ENCODE measurements at regions not wholly inside any gene's neighbourhood (a gene's known extent, or its start where the extent isn't known, plus 50 kb on each side); places are given as distances from the start of the nearest gene placed in this dataset.

GRCh38 chr2:215847718-215848117, 165.6 kb downstream of the MREG start:
- no peak overlapping the region for H3K27ac ChIP-seq (ENCODE audit: low read length)
- no peaks in the 10 kb centered on the region for H3F3A ChIP-seq (ENCODE audit: low read length, unreplicated experiment)
- DNase-seq (no peak), ATAC-seq (no peak)
- peaks cover 30% of the 10 kb centered on the region for H3K4me1 ChIP-seq (ENCODE audit: insufficient read depth, low read length)
- CTCF ChIA-PET = no interaction called here
- H3K9me2 ChIP-seq (replicated peaks; ENCODE audit: low read length) = no peaks in the 10 kb centered on the region
- H3K4me3 ChIP-seq (ENCODE audit: low read length) = no peak overlapping the region
- POLR2A ChIA-PET (ENCODE audit: unreplicated experiment) = no interaction called here
- no peak overlapping the region for H3K4me2 ChIP-seq (ENCODE audit: low read length)
- H3K79me2 ChIP-seq (ENCODE audit: low read length) = no peaks in the 10 kb centered on the region
- BruUV-seq (replicated peaks) = no TSS peak
- H3K9me3 ChIP-seq (ENCODE audit: low read length) = no peaks in the 10 kb centered on the region
- intact Hi-C loops (cut with micrococcal nuclease) = no loop called here
- TF ChIP-seq EZH2phosphoT487 (IDR thresholded peaks at IDR 0.05; ENCODE audit: borderline replicate concordance, low read length) = no peak
- TF ChIP-seq EZH2 (IDR thresholded peaks at IDR 0.05; ENCODE audit: low read length, unreplicated experiment) = no peak
- no peak for TF ChIP-seq CTCF (conservative IDR thresholded peaks at IDR 0.05; ENCODE audit: low read depth, low read length)
- no peak overlapping the region for H2AFZ ChIP-seq (ENCODE audit: low read length)
- no peaks in the 10 kb centered on the region for H4K20me1 ChIP-seq (ENCODE audit: low read length)
- no peak overlapping the region for H3K9ac ChIP-seq (ENCODE audit: low read length)
- no peaks in the 10 kb centered on the region for H3K27me3 ChIP-seq (ENCODE audit: low read length)
- no peaks in the 10 kb centered on the region for H3K36me3 ChIP-seq (ENCODE audit: low read depth, low read length)

GRCh38 chr2:215847056-215847455, 166.3 kb downstream of the MREG start:
- no peaks in the 10 kb centered on the region for H3K27me3 ChIP-seq (ENCODE audit: low read length)
- no TSS peak for BruUV-seq (replicated peaks)
- H3K4me2 ChIP-seq (ENCODE audit: low read length) = no peak overlapping the region
- H3K79me2 ChIP-seq (ENCODE audit: low read length) = no peaks in the 10 kb centered on the region
- H3K9me3 ChIP-seq (ENCODE audit: low read length) = no peaks in the 10 kb centered on the region
- ChIA-PET POLR2A (ENCODE audit: unreplicated experiment) (no interaction called here), CTCF (no interaction called here)
- H3K27ac ChIP-seq (ENCODE audit: low read length) = no peak overlapping the region
- DNase-seq = no peak
- H3K4me1 ChIP-seq (ENCODE audit: insufficient read depth, low read length) = peaks cover 33% of the 10 kb centered on the region
- H4K20me1 ChIP-seq (ENCODE audit: low read length) = no peaks in the 10 kb centered on the region
- no peaks in the 10 kb centered on the region for H3F3A ChIP-seq (ENCODE audit: low read length, unreplicated experiment)
- no peak overlapping the region for H3K9ac ChIP-seq (ENCODE audit: low read length)
- H2AFZ ChIP-seq (ENCODE audit: low read length) = no peak overlapping the region
- TF ChIP-seq EZH2 (IDR thresholded peaks at IDR 0.05; ENCODE audit: low read length, unreplicated experiment) (no peak), CTCF (conservative IDR thresholded peaks at IDR 0.05; ENCODE audit: low read depth, low read length) (no peak), EZH2phosphoT487 (IDR thresholded peaks at IDR 0.05; ENCODE audit: borderline replicate concordance, low read length) (no peak)
- no peaks in the 10 kb centered on the region for H3K36me3 ChIP-seq (ENCODE audit: low read depth, low read length)
- no peaks in the 10 kb centered on the region for H3K9me2 ChIP-seq (replicated peaks; ENCODE audit: low read length)
- intact Hi-C loops (cut with micrococcal nuclease) = no loop called here
- no peak overlapping the region for H3K4me3 ChIP-seq (ENCODE audit: low read length)
- ATAC-seq = no peak

DNA sequence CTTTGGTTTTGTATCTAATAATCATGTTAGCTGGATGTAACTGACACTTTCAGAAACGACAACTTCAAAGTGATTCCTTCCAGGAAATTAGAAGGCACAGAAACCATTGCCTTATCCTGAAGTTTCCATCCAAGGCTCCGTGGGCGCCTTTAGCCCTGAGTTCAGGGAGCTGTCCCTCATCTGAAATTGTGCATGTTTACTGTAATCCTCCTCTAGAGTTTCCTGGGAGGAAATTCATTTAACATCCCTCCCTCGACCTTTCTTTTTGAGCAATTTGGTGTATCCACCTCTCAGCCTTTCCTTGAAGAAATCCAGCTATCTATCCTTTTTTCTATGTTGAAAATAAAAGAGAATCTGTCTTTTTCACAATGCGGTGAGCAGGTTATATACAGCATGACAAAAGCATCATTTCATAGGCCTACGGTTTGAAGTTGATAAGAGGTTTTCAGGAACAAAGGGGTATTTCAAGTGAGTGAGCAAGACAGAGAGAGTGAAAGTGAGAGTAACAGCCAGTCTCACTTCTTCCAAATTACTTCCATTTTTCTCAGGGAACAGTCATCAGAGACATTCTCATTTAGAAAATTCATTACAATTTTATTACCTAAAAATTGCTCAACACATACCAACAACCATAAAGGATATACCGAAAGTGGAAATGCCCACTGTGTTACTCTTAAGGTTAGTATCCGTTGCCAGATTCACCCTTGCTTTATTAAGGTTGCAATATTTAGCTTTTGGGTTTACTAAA, 167.3 kb downstream of the MREG start:
- Histone ChIP-seq H3K9ac (ENCODE audit: low read length) (no peak overlapping the region), H3K9me3 (ENCODE audit: low read length) (no peaks in the 10 kb centered on the region), H3F3A (ENCODE audit: low read length, unreplicated experiment) (no peaks in the 10 kb centered on the region), H3K4me3 (ENCODE audit: low read length) (no peak overlapping the region), H3K36me3 (ENCODE audit: low read depth, low read length) (no peaks in the 10 kb centered on the region), H3K27me3 (ENCODE audit: low read length) (no peaks in the 10 kb centered on the region), H3K9me2 (replicated peaks; ENCODE audit: low read length) (no peaks in the 10 kb centered on the region), H3K27ac (ENCODE audit: low read length) (no peak overlapping the region), H3K4me2 (ENCODE audit: low read length) (no peak overlapping the region), H3K4me1 (ENCODE audit: insufficient read depth, low read length) (peaks cover 26% of the 10 kb centered on the region), H2AFZ (ENCODE audit: low read length) (no peak overlapping the region), H4K20me1 (ENCODE audit: low read length) (no peaks in the 10 kb centered on the region), H3K79me2 (ENCODE audit: low read length) (no peaks in the 10 kb centered on the region)
- POLR2A ChIA-PET (ENCODE audit: unreplicated experiment) = no interaction called here
- DNase-seq = no peak
- CTCF ChIA-PET = no interaction called here
- intact Hi-C loops (cut with micrococcal nuclease) = no loop called here
- no TSS peak for BruUV-seq (replicated peaks)
- TF ChIP-seq EZH2phosphoT487 (IDR thresholded peaks at IDR 0.05; ENCODE audit: borderline replicate concordance, low read length) = no peak
- TF ChIP-seq CTCF (conservative IDR thresholded peaks at IDR 0.05; ENCODE audit: low read depth, low read length) = no peak
- ATAC-seq = no peak
